ACC112 (cell line): ENCODE measurements at regions not wholly inside any gene's neighbourhood (a gene's known extent, or its start where the extent isn't known, plus 50 kb on each side); places are given as distances from the start of the nearest gene placed in this dataset.

Experiments
- H2AFZ ChIP-seq: fragments of 200-600 bp; sonication (generic); one replicate; pipeline ENCODE4 v1.6.0; 2017; ENCODE audit warnings: antibody characterized with exemption, low read length; ENCODE audit not compliant: unreplicated experiment
- H3K27ac ChIP-seq: fragments of 200-600 bp; sonication (generic); 2 replicates; pipeline ENCODE4 v1.5.1; 2014; ENCODE audit warnings: low read depth, mild to moderate bottlenecking, antibody characterized with exemption, low read length, moderate library complexity
- H3K27me3 ChIP-seq: fragments of 200-600 bp; sonication (generic); 2 replicates; pipeline ENCODE4 v1.6.1; 2014; ENCODE audit warnings: mild to moderate bottlenecking, antibody characterized with exemption, low read length, moderate library complexity, mixed read lengths; ENCODE audit not compliant: insufficient read depth
- H3K36me3 ChIP-seq: fragments of 200-600 bp; sonication (generic); 2 replicates; pipeline ENCODE4 v1.6.1; 2016; ENCODE audit warnings: mild to moderate bottlenecking, antibody characterized with exemption, low read length, moderate library complexity, mixed read lengths; ENCODE audit not compliant: insufficient read depth
- H3K4me1 ChIP-seq: fragments of 200-600 bp; sonication (generic); one replicate; pipeline ENCODE4 v1.6.1; 2016; ENCODE audit warnings: low read length, mixed read lengths; ENCODE audit not compliant: insufficient read depth, unreplicated experiment, control insufficient read depth
- H3K4me3 ChIP-seq: fragments of 200-600 bp; sonication (generic); 2 replicates; pipeline ENCODE4 v1.5.1; 2014; ENCODE audit warnings: mild to moderate bottlenecking, low read depth, low read length
- H3K79me2 ChIP-seq: fragments of 200-600 bp; sonication (generic); one replicate; pipeline ENCODE4 v1.6.0; 2016; ENCODE audit warnings: low read length; ENCODE audit not compliant: control insufficient read depth, unreplicated experiment, insufficient read depth

- H3K36me3 ChIP-seq: no peaks in the 10 kb centered on the region
These were observed 656.3 kb downstream of the ZNF385D start for GRCh38 chr3:21094686-21095085.

GRCh38 chr3:21073561-21073960, 677.4 kb downstream of the ZNF385D start:
- Histone ChIP-seq H3K36me3 (no peaks in the 10 kb centered on the region), H3K79me2 (no peaks in the 10 kb centered on the region), H3K4me1 (no peaks in the 10 kb centered on the region), H3K4me3 (no peak overlapping the region), H3K27ac (no peak overlapping the region), H2AFZ (no peak overlapping the region), H3K27me3 (no peaks in the 10 kb centered on the region)

More at GRCh38 chr3:21094686-21095085, 656.3 kb downstream of the ZNF385D start:
- Histone ChIP-seq H3K79me2 (no peaks in the 10 kb centered on the region), H3K4me3 (no peak overlapping the region), H3K27me3 (no peaks in the 10 kb centered on the region), H2AFZ (no peak overlapping the region), H3K27ac (no peak overlapping the region), H3K4me1 (no peaks in the 10 kb centered on the region)

DNA sequence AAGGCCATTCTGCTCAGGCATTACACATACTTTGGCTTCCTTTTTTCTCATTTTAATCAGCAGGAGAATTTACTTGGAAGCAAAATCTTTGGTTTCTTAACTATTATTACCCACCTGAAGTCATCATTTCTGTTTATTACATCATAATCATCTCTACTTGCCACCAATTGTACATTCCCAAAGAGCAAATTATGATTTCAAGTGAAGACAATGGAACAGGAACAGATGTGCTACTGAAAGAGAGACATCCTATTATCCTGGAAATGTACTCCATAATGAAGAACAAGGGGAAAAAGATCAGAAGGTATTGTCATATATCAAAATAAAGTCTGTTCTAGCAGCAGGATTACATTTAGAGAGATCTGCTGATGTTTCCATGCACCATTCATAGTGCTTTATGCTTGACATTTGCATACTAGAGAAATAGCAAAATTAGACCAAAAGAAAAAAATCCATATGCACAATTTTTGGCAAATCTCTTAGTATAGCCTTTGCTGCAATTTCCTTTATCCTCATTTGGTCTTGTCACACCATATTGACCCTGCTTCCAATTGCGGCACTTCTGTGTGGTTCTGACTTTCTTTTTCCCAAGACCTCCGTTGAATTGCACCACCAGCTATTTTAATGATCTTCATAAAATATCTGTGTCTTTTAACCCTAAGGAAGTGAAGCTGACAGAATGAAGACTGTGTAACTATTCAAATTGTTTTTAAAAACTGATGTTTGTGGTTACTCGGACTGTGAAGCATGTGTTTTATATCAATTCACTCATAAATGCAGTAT, 683.8 kb downstream of the ZNF385D start:
- no peaks in the 10 kb centered on the region for H3K36me3 ChIP-seq
- H3K4me1 ChIP-seq: no peaks in the 10 kb centered on the region
- H2AFZ ChIP-seq: no peak overlapping the region
- no peaks in the 10 kb centered on the region for H3K79me2 ChIP-seq
- H3K27me3 ChIP-seq: no peaks in the 10 kb centered on the region
- H3K27ac ChIP-seq: no peak overlapping the region
- H3K4me3 ChIP-seq: no peak overlapping the region

DNA sequence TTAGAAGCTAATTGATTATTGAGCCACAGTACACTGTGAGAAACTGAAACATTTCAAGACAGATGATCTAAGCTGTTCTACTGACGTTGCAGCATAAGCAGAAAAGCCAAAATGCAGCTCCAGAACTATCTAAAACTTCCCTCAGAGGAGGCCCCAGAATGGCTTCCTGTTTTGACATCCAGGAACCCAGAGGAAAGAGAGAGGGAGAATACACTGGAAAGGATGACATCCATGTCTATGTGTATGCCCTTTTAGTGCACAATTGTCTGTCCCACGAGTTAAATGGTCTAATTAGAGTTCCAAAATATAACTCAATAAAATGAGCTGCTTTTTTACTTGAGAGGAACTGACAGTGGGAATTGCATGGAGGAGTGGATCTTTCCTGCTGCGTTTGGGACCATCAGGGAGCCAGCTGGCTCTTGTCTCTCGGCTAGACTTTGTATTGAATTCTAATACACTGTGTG, 688.1 kb downstream of the ZNF385D start:
- H3K4me1 ChIP-seq: no peaks in the 10 kb centered on the region
- H3K27ac ChIP-seq: no peak overlapping the region
- H3K79me2 ChIP-seq: no peaks in the 10 kb centered on the region
- no peaks in the 10 kb centered on the region for H3K36me3 ChIP-seq
- H3K27me3 ChIP-seq: no peaks in the 10 kb centered on the region
- H2AFZ ChIP-seq: no peak overlapping the region
- H3K4me3 ChIP-seq: no peak overlapping the region

DNA sequence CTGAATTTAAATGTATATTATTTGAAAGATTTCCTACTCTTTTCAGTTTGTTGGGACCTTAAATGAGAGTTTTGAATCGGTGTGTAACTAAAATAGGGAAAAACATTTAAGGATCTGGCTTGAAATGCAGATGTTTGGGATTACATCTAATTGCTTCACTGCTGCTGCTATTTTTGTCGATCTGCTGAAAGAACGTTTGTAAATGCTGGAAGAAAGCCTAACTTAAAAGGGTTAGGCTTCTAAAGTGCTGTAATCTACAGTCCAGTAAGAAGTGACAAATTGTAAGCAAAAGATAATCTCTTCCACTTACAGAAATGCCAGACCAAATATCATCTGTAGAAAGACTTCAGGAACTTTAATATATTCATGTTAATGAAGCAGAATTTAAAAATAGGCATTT, 691.6 kb downstream of the ZNF385D start:
- Histone ChIP-seq H3K4me3 (no peak overlapping the region), H3K36me3 (no peaks in the 10 kb centered on the region), H3K27me3 (no peaks in the 10 kb centered on the region), H3K4me1 (no peaks in the 10 kb centered on the region), H3K27ac (no peak overlapping the region), H2AFZ (no peak overlapping the region), H3K79me2 (no peaks in the 10 kb centered on the region)

DNA sequence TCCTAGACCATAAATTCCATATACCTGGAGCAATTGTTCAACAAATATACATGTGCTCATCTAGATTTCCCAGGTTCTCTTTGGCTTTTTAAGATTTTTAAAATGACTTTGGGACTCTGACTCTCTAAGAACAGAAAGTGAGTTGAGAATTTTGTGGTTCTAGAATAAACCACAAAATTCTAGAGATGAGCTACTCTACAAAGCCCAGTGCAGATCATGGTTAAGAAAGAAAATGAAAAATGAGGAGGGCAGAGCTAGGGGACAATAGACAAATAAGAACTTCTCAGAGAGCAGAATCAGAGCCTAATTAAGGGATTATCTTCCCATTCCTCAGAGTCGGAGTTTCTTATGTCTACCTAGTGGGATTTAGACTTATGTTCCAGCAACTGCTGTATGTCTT, 694.7 kb downstream of the ZNF385D start:
- H3K4me3 ChIP-seq: no peak overlapping the region
- no peaks in the 10 kb centered on the region for H3K36me3 ChIP-seq
- H2AFZ ChIP-seq: no peak overlapping the region
- H3K4me1 ChIP-seq: no peaks in the 10 kb centered on the region
- no peaks in the 10 kb centered on the region for H3K27me3 ChIP-seq
- H3K27ac ChIP-seq: no peak overlapping the region
- no peaks in the 10 kb centered on the region for H3K79me2 ChIP-seq

GRCh38 chr3:21055015-21055414, 696.0 kb downstream of the ZNF385D start:
- Histone ChIP-seq H3K4me3 (no peak overlapping the region), H3K79me2 (no peaks in the 10 kb centered on the region), H3K27ac (no peak overlapping the region), H3K36me3 (no peaks in the 10 kb centered on the region), H3K4me1 (no peaks in the 10 kb centered on the region), H2AFZ (no peak overlapping the region), H3K27me3 (no peaks in the 10 kb centered on the region)

DNA sequence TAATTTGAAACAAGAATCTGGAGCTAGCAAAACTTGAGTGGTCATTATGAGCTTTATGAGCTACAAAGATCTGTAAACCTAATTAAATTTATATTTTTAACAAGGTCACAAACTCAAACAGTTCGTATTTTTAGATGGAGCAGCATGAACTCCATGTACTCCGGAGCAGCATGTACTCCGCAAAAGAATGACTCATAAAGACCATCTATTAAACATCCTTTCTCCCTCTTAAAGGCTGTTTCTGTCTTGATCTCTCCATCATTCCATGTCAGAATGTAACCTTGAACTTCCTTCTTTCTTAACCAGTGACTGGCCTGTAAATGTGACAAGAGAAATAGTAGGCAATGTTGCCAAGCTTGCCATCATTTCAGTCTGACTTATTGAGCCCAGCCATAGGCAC, 696.9 kb downstream of the ZNF385D start:
- Histone ChIP-seq H3K27me3 (no peaks in the 10 kb centered on the region), H3K36me3 (no peaks in the 10 kb centered on the region), H3K27ac (no peak overlapping the region), H3K4me3 (no peak overlapping the region), H3K79me2 (no peaks in the 10 kb centered on the region), H2AFZ (no peak overlapping the region), H3K4me1 (no peaks in the 10 kb centered on the region)

DNA sequence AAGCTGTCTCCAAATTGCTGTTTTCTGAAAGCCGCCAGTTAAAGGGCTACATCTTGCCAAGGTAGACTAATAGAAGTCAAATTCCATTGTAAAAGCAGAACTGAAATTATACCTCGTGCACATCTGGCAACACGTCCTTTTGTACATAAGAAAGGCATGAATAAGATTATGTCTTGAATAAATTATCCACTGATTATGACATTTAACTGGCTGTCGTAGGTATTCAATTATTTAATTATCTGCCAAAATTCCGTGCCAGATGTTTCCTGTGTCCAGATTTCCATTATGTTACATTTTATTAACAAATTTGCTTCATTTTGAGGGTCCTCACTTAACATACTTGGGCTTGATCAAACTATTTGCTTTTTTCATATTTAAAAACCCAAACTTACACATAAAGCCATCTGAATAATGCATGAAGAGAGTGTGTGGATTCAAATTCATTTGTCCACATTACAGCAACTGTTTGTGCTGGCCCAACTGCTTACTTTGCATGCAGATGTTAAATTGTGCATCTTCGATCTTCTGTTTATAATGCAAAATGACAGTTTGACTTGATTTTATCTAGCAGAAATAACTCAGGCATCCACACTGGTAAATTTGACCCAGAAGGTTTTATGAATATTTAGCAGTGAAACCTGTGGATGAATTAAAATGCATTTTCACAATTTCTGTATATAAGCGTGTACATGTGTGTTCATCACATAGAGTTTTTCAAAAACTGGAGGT, 701.5 kb downstream of the ZNF385D start:
- H2AFZ ChIP-seq: no peak overlapping the region
- H3K36me3 ChIP-seq: no peaks in the 10 kb centered on the region
- no peak overlapping the region for H3K4me3 ChIP-seq
- no peaks in the 10 kb centered on the region for H3K79me2 ChIP-seq
- no peaks in the 10 kb centered on the region for H3K4me1 ChIP-seq
- no peaks in the 10 kb centered on the region for H3K27me3 ChIP-seq
- H3K27ac ChIP-seq: no peak overlapping the region

- H3K27me3 ChIP-seq: no peaks in the 10 kb centered on the region
- H2AFZ ChIP-seq: no peak overlapping the region
- no peaks in the 10 kb centered on the region for H3K79me2 ChIP-seq
- H3K27ac ChIP-seq: no peak overlapping the region
- no peaks in the 10 kb centered on the region for H3K36me3 ChIP-seq
- H3K4me1 ChIP-seq: no peaks in the 10 kb centered on the region
- H3K4me3 ChIP-seq: no peak overlapping the region
These were observed 707.9 kb downstream of the ZNF385D start for GRCh38 chr3:21043139-21043538.

- no peaks in the 10 kb centered on the region for H3K4me1 ChIP-seq
- no peaks in the 10 kb centered on the region for H3K27me3 ChIP-seq
- no peaks in the 10 kb centered on the region for H3K79me2 ChIP-seq
- no peak overlapping the region for H3K27ac ChIP-seq
- no peak overlapping the region for H3K4me3 ChIP-seq
- no peaks in the 10 kb centered on the region for H3K36me3 ChIP-seq
- no peak overlapping the region for H2AFZ ChIP-seq
These were observed 708.8 kb downstream of the ZNF385D start for GRCh38 chr3:21042184-21042583.
